Stimulated activated CD4-positive, alpha-beta T cell treated with anti-CD3 and anti-CD28 coated beads, Interleukin-4, amount 100 ng/mL, for 48 hours (primary cell): ENCODE measurements at regions not wholly inside any gene's neighbourhood (a gene's known extent, or its start where the extent isn't known, plus 50 kb on each side); places are given as distances from the start of the nearest gene placed in this dataset.

Experiments
- DNase-seq, 2 donors: peaks; one replicate each; pipeline ENCODE4 v3.0.0-alpha.2; 2020; ENCODE audit warnings: low read depth in 2 of 2

GRCh38 chr1:38291336-38291735 lies 244.7 kb upstream of the POU3F1 start:
- no peak for DNase-seq

GRCh38 chr1:38289034-38289433 lies 242.4 kb upstream of the POU3F1 start:
- DNase-seq = no peak

DNA sequence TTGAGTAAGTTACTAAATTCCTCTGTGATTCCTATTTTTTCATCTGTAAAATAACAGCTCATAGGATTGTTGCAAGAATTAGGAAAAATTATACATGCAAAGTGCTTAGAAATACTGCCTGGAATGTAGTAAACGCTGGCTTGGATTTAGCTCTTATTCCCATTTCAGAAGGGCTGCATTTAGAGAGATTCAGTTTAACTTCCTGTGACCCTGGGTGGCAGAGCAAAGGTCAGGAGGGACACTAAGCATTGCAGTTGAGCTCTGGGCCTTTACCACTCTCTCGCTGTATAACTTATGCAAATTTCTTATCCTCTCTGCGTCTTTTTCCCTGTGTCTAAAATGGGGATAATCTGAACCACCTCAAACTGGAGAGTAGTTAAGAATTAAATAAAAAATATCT lies 241.0 kb upstream of the POU3F1 start:
- no peak for DNase-seq

DNA sequence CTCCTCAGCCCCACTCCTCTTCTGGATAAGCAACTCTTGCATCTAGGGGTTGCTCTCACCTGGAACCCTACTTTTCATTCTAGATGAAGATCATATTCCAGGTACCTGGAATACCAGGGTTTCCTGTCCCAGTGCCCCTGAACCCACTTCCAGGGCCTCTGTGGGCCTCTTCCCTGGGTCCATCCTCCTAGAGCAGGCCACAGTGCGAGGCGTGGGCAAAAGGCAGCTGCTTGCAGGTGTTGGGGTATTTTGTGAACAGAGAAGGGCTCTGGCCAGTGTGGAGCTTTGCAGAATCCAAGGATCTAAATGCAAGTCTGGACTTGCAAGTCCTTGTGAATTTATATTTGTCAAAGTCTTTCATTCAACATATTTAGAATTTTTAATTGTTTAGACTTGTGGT lies 240.4 kb upstream of the POU3F1 start:
- DNase-seq = no peak

GRCh38 chr1:38285807-38286530 lies 239.4 kb upstream of the POU3F1 start:
- DNase-seq = no peak

DNA sequence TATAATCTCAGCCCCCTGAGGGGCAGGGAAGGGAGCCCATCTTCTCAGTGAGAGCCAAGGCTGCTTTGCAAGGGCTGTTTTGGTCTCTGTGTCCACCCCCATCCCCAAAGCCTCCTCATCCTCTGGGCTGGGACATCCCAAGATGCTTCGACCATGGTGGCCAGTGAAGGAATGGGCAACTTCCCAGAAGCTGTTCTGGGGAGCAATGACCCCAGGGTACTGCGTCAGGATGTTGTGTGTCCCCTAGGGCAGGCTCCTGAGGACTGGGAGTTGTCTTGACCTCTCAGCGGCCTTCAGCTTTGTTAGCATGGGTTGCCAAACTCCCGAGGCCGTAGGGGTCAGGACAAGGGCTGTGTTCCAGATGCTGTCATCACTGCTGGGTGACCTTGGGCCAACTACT lies 238.4 kb upstream of the POU3F1 start:
- no peak for DNase-seq

DNA sequence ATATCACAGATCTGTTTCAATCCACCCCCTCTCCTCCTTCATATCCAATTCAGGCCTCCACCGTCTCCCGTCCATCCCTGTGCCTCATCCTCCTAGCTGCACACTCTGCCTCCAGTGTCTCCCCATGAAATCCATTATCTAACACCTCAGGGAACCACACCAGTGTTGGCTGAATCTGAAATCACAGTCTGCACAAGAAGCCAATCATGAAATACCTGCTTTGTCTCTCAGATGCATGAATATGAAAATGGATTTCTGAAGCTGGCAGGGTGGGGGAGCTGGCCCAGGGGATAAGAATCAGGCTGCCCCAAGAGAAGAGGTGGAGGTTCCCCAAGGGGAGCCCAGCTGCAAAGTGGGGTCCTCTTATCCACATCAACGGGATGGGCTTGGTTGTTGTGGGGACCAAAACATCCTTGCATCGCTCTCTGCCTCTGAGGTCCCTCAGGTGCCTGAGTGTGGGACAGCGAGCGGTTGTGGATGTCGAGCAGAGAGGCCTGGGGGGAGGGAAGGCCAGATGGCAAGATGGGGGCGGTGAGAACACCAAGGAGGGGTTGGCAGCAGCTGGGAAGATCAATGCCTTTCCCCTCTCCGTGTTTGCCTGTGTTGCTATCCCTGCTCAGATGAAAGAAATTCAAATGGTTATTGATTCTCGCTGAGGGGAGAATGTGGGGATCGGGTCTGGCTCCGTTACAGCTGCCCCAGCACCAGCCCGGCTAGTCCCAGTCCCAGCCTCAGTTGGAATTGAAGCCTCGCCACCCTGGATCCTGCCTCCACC lies 237.3 kb upstream of the POU3F1 start:
- DNase-seq = no peak

- no peak for DNase-seq
These were observed 232.6 kb upstream of the POU3F1 start for GRCh38 chr1:38279148-38279547.

DNA sequence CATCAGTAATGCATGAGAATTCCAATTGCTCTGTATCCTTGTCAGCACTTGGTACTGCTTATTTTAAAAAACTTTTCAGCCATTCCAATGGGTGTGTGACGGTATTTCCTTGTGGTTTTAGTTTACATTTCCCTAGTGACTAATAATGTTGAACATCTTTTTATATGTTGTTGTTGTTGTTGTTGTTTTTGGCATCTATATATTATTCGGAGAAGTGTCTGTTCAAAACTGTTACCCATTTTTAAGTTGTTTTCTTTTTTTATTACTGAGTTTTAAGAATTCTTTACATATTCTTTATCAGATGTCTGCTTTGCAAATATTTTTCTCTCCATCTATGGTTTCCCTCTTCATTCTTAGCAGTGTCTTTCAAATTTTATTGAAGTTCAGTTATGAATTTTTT lies 231.1 kb upstream of the POU3F1 start:
- DNase-seq = no peak

DNA sequence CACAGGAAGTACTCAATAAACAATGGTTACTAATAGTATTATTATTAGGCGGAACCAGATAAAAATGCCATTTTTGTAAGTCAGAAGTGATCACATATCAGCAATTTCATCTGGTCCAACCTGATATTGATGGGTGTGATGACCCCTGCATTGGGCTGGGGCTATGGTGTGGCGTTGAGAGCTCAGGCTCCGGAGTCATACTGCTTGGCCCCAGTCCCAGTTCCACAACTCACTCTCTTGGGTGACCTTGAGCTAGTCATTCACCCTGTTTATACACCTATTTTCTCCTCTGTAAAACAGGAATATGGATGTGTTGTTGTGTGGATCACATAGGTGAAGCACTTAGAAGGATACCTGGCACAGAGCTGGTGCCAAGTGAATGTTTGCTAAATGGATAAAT lies 229.4 kb upstream of the POU3F1 start:
- DNase-seq = no peak

- no peak for DNase-seq
These were observed 228.4 kb upstream of the POU3F1 start for GRCh38 chr1:38274974-38275373.

DNA sequence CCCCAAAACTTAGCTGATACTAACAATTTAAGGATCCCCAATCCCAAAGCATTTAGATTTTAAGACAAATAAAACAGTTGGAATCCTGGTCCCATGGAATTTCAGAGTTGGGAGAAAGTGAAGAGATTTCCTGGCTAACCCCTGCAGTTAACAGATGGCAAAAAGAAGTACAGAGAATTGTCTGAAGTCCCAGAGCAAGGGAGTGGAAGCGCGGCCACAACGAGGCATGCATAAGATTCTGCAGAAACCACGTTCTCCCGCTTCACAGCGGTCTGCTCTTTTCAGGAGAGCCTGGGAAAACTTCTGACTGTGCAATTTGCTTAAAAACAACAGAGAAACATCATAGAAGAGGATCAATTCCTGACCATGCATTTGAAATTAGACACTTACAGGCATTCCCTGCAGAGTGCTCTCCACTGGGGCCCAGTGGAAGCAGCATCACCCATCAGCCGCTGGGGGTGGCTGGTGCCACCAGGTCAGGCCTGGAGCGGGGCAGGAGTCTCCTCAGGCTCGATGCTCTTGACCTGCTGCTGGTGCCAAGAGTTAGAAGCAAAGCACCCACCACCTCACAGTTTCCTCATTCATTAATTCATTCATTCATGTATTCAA lies 226.7 kb upstream of the POU3F1 start:
- no peak for DNase-seq

DNA sequence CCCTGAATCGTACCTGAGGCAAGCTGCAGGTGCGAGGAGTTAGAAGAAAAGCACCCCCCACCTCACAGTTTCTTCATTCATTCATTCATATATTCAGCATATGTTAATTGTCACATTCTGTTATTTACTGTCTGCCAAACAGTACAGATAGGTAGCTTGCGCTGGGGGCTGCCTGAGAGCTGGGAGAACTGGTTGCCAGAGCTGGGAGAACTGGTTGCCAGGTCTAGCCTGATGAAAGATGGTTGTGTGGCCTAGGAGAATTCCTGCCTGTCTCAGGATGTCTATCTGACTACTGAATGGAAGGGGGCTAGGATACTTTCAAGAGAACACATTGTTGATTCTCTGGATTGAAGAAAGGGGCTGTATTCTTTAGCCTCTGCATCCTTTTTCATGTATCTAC lies 225.9 kb upstream of the POU3F1 start:
- no peak for DNase-seq

GRCh38 chr1:38270849-38271633 lies 224.4 kb upstream of the POU3F1 start:
- DNase-seq = no peak

GRCh38 chr1:38269923-38270848 lies 223.6 kb upstream of the POU3F1 start:
- DNase-seq = no peak

- DNase-seq = no peak
These were observed 221.6 kb upstream of the POU3F1 start for GRCh38 chr1:38268226-38268625.

DNA sequence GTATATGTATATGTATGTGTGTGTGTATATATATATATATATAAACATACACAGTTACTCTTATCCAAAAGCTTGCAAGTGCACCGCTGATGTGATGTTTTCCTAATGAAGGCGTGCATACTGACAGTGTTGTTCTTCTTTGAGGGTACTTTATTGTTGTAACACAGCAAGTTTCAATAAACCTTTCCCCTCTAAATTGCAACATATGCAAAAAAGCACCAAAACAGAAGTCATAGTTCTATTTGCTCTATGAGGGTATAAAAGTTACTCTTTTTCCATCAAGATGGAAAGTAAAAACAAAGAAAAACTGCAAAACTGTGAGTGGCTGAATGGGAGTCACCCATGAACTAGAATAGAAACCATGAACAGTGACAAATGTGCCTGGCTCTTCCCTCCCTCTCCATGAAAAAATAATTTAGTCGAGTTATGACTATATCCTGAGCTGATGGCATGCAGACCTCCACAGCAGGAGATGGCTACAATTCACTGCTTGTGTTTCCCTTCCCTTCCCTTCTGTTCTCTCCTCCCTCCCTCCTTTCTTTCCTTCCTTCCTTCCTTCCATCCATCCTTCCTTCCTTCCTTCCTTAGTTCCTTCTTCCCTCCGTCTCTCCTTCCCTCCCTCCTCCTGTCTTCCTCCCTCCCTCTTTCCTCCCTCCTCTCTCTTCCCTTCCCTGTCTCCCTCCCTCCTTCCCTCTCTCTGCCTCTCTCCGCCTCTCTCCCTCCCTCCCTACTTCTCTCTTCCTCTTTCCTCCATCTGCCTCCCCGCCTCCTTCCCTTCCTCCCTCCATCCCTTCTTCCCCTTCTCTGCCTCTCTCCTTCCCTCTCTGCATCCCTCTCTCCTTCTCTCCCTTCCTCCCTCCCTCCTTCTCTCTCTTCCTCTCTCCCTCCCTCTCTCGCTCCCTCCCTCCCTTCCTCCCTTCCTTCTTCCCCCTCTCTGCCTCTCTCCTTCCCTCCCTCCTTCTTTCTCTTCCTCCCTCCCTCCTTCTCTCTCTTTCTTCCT lies 220.7 kb upstream of the POU3F1 start:
- no peak for DNase-seq

DNA sequence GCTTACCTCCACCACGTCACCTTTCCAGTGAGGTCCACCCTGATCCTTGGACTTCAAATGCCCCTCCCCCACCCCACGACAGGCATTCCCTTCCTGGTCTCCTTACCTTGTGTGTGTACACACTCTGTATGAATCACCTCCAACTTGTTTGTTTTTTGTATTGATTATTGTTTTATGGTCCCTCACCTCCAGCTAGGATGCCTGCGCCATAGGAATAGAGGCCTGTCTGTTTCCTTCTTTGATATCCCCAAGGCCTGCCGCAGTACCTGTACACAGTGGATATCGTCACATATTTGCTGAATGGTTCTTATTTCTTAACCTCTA lies 219.6 kb upstream of the POU3F1 start:
- no peak for DNase-seq

DNA sequence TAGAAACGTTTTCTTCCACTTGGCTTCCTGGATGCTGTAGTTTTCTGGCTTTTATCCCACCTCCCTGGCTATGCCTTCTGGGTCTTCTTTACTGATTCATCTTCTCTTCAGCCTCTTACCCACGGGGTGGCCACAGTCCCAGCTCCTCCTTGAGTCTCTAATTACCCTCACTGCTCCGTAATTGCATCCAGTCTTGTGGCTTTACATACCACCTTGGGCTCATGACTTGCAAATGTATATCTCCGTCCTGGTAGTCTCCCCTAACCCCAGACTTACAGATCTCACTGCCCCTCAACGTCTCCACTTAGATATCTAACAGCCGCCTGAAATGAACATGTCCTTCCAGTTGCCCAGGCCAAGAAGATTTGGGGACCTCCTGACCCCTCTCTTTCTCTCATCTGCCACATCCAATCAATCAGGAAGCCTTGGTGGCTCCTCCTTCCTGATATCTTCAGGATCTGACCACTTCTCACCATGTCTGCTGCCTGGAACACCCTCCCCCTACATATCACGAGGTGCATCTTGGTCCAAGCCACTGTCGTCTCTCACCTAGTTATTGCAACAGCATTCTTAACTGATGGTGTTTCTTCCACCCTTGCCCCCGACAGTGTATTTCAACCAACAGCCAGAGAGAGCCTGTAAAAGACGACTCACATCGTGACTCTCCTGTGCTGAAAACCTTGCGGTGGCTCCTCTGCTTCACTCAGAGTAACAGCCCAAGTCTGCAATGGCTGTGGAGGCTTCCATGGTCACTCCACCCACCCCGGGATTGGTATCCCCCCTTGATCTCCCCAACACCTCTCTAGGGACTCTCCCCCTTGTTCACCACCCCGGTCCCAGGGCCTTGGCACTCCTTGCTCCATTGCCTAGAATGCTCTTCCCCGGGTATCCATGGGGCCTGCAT lies 219.0 kb upstream of the POU3F1 start:
- DNase-seq = no peak
